HepG2 (cell line): ENCODE measurements at regions not wholly inside any gene's neighbourhood (a gene's known extent, or its start where the extent isn't known, plus 50 kb on each side); places are given as distances from the start of the nearest gene placed in this dataset.

Experiments used
- ATAC-seq: fragments of 200-7000 bp; cut with Tn5 transposase; 3 replicates; pipeline ENCODE4 v1.9.1; 2020; ENCODE audit warnings: mild to moderate bottlenecking, moderate library complexity
- BruUV-seq: library from RNA; stranded (reverse); fragments of 400-500 nt; replicated peaks from 2 replicates; lab custom pipeline; 2021; lab: Mats Ljungman, UMichigan
- CTCF ChIA-PET: fragments of 300-600 bp; formaldehyde crosslinking; extraction: SDS; loops from one replicate; lab custom pipeline; 2021; ENCODE audit warnings: low total read pairs, inconsistent platforms, low intra/inter-chr PET ratio; lab: Yijun Ruan, JAX
- POLR2A ChIA-PET: fragments of 350-600 bp; sonication (Branson Sonifier 250); formaldehyde crosslinking; loops from one replicate; lab custom pipeline; 2020; ENCODE audit warnings: antibody characterized with exemption, inconsistent platforms; lab: Yijun Ruan, JAX
- DNase-seq: peaks from one replicate; pipeline ENCODE4 v3.0.0-alpha.2; 2015; ENCODE audit warnings: low spot score
- FAIRE-seq: peaks from 3 replicates; lab custom pipeline; 2011; peaks lifted over from hg19 to GRCh38; lab: Jason Lieb, UNC
- H2AFZ ChIP-seq: one replicate; pipeline ENCODE4 v1.6.1; 2011; ENCODE audit warnings: low read length, inconsistent platforms
- H3K27ac ChIP-seq: fragments of 300-600 bp; 3 replicates; pipeline ENCODE4 v1.8.0; 2011; ENCODE audit warnings: mixed run types, mild to moderate bottlenecking, mixed read lengths, low read length, inconsistent platforms; ENCODE audit not compliant: insufficient read depth; ENCODE audit errors: extremely low read length
- H3K27me3 ChIP-seq, 2 experiments: fragments of 200-600 bp in 1 of 2; 2 replicates in 1 of 2; 3 replicates in 1 of 2; pipeline versions ENCODE4 v1.6.0 to v1.8.0; 2011; ENCODE audit warnings: low read length in 2 of 2, mild to moderate bottlenecking in 2 of 2, moderate library complexity in 2 of 2, inconsistent platforms in 1 of 2; ENCODE audit not compliant: insufficient read depth in 2 of 2, control insufficient read depth in 1 of 2
- H3K36me3 ChIP-seq, 2 experiments: fragments of 200-600 bp in 1 of 2; replicated peaks in 1 of 2; 2 replicates in 1 of 2; 3 replicates in 1 of 2; pipeline versions ENCODE4 v1.5.1 to v1.8.0; 2011; ENCODE audit warnings: low read length in 2 of 2, inconsistent platforms in 1 of 2; ENCODE audit not compliant: insufficient read depth in 2 of 2, control insufficient read depth in 1 of 2
- H3K4me1 ChIP-seq: 2 replicates; pipeline ENCODE4 v1.5.1; 2012; ENCODE audit warnings: low read length, inconsistent platforms; ENCODE audit not compliant: insufficient read depth
- H3K4me2 ChIP-seq: 2 replicates; pipeline ENCODE4 v1.6.0; 2011; ENCODE audit warnings: low read depth, low read length, inconsistent platforms
- H3K4me3 ChIP-seq, 3 experiments: fragments of 200-600 bp in 1 of 3; sonication (generic), shearing (Covaris generic) in 1 of 3; replicated peaks in 1 of 3; 2 replicates each; pipeline ENCODE4 v1.5.1; 2011 to 2016; ENCODE audit warnings: low read length in 3 of 3, inconsistent platforms in 2 of 3, low read depth in 2 of 3, mild to moderate bottlenecking in 2 of 3, control low read depth in 1 of 3, mixed read lengths in 1 of 3; ENCODE audit not compliant: insufficient read depth in 1 of 3
- H3K79me2 ChIP-seq: one replicate; pipeline ENCODE4 v1.6.1; 2011; ENCODE audit warnings: low read length, inconsistent platforms; ENCODE audit not compliant: insufficient read depth
- H3K9ac ChIP-seq: 2 replicates; pipeline ENCODE4 v1.6.0; 2011; ENCODE audit warnings: mild to moderate bottlenecking, low read depth, low read length, inconsistent platforms; ENCODE audit not compliant: insufficient read depth
- H3K9me3 ChIP-seq: 2 replicates; pipeline ENCODE4 v1.5.1; 2012; ENCODE audit warnings: mild to moderate bottlenecking, low read length
- H4K20me1 ChIP-seq: 2 replicates; pipeline ENCODE4 v1.6.0; 2011; ENCODE audit warnings: inconsistent platforms, mild to moderate bottlenecking, low read length, moderate library complexity; ENCODE audit not compliant: insufficient read depth
- AKNA ChIP-seq: sonication (generic); formaldehyde crosslinking; IDR thresholded peaks from 2 replicates; pipeline ENCODE4 v1.4.0; 2020; ENCODE audit warnings: missing genetic modification reagents, borderline replicate concordance
- HNRNPLL ChIP-seq: fragments of 200-400 bp; formaldehyde crosslinking; IDR thresholded peaks from 2 replicates; pipeline ENCODE4 v1.6.1; 2017; ENCODE audit warnings: mild to moderate bottlenecking, low read depth, low read length; ENCODE audit not compliant: poor library complexity, severe bottlenecking
- NR2C2 ChIP-seq: sonication (generic); formaldehyde crosslinking; IDR thresholded peaks from 2 replicates; pipeline ENCODE4 v1.4.0; 2020; ENCODE audit warnings: missing genetic modification reagents, mild to moderate bottlenecking, moderate library complexity, borderline replicate concordance
- NR2F2 ChIP-seq: IDR thresholded peaks from 2 replicates; pipeline ENCODE4 v1.6.1; 2012; ENCODE audit warnings: low read depth, inconsistent platforms, borderline replicate concordance
- RBM39 ChIP-seq: fragments of 200-400 bp; formaldehyde crosslinking; IDR thresholded peaks from one replicate; pipeline ENCODE4 v1.6.1; 2018; ENCODE audit warnings: antibody characterized with exemption, mild to moderate bottlenecking, low read depth, low read length; ENCODE audit not compliant: poor library complexity, severe bottlenecking
- ZBTB1 ChIP-seq: sonication (generic); formaldehyde crosslinking; IDR thresholded peaks from 2 replicates; pipeline ENCODE4 v1.4.0; 2020; ENCODE audit warnings: missing genetic modification reagents, borderline replicate concordance
- ZHX1 ChIP-seq: sonication (generic); formaldehyde crosslinking; IDR thresholded peaks from 2 replicates; pipeline ENCODE4 v1.8.1; 2022; ENCODE audit warnings: low read depth, mild to moderate bottlenecking, missing genetic modification reagents
- ZNF367 ChIP-seq: sonication (generic); formaldehyde crosslinking; IDR thresholded peaks from 2 replicates; pipeline ENCODE4 v1.4.0; 2020; ENCODE audit warnings: missing genetic modification reagents, borderline replicate concordance
- ZNF574 ChIP-seq: sonication (generic); formaldehyde crosslinking; IDR thresholded peaks from 2 replicates; pipeline ENCODE4 v1.4.0; 2020; ENCODE audit warnings: missing genetic modification reagents
- ZNF7 ChIP-seq: IDR thresholded peaks from 2 replicates; pipeline ENCODE4 v1.6.1; 2016; ENCODE audit warnings: missing biosample characterization, missing genetic modification reagents
- WGBS: methylation state at CpG from one replicate; pipeline ENCODE4 v1.1.6; 2017; ENCODE audit warnings: low lambda C conversion rate; 5-methylcytosine and 5-hydroxymethylcytosine counted together
- in situ Hi-C: cut with HindIII; loops from 2 replicates; pipeline ENCODE4 v1.10.0; 2017; ENCODE audit warnings: low pct_unique_long_range_greater_than_20kb; ENCODE audit not compliant: extremely low pct_ligation_motif_present
- intact Hi-C: fragments of 100-400 bp; cut with micrococcal nuclease; formaldehyde crosslinking; loops from one replicate; pipeline ENCODE4 v1.10.0; 2022; ENCODE audit not compliant: unreplicated experiment

GRCh38 chr3:16668776-16669545, 63.7 kb upstream of the DAZL start:
- no peak overlapping the region for H2AFZ ChIP-seq
- H3K4me1 ChIP-seq = no peaks in the 10 kb centered on the region
- peaks cover 0 to 5% of the 10 kb centered on the region in 2 experiments; a peak in 1 of 5 replicates for H3K27me3 ChIP-seq
- DNase-seq (no peak), ATAC-seq (no peak), FAIRE-seq (no peak)
- POLR2A ChIA-PET = no interaction called here
- no TSS peak for BruUV-seq
- no peak overlapping the region for H3K9ac ChIP-seq
- H3K27ac ChIP-seq = no peak overlapping the region
- WGBS = 3% methylated on average over 5 of the region's 5 CpGs
- H3K79me2 ChIP-seq = no peaks in the 10 kb centered on the region
- CTCF ChIA-PET = no interaction called here
- H3K9me3 ChIP-seq = no peaks in the 10 kb centered on the region
- no peak overlapping the region for H3K4me3 ChIP-seq
- in situ Hi-C loops (no loop called here), intact Hi-C loops (no loop called here)
- no peaks in the 10 kb centered on the region for H3K36me3 ChIP-seq
- no peaks in the 10 kb centered on the region for H4K20me1 ChIP-seq
- no peak overlapping the region for H3K4me2 ChIP-seq
- TF ChIP-seq ZBTB1 (CRISPR knock-in tag) (no peak), AKNA (CRISPR knock-in tag) (no peak), ZNF7 (CRISPR knock-in tag) (no peak), ZHX1 (CRISPR knock-in tag) (no peak), ZNF367 (CRISPR knock-in tag) (no peak), NR2F2 (no peak), ZNF574 (CRISPR knock-in tag) (no peak), HNRNPLL (no peak), NR2C2 (CRISPR knock-in tag) (no peak), RBM39 (no peak)
